Mesothelial cell of epicardium (in vitro differentiated cells): ENCODE measurements at regions not wholly inside any gene's neighbourhood (a gene's known extent, or its start where the extent isn't known, plus 50 kb on each side); places are given as distances from the start of the nearest gene placed in this dataset.

Experiments used
- DNase-seq, 2 experiments: peaks; one replicate each; pipeline ENCODE4 v3.0.0; 2021; ENCODE audit warnings: low spot score in 2 of 2; ENCODE audit not compliant: unreplicated experiment in 2 of 2
- H3K27ac Mint-ChIP-seq: 2 replicates; pipeline ENCODE4 v1.8.0; 2021; ENCODE audit warnings: mixed read lengths
- H3K27me3 Mint-ChIP-seq: 2 replicates; pipeline ENCODE4 v1.8.0; 2021; ENCODE audit warnings: low read depth, mixed read lengths
- H3K36me3 Mint-ChIP-seq: 2 replicates; pipeline ENCODE4 v1.8.0; 2021; ENCODE audit warnings: mixed read lengths
- H3K4me1 Mint-ChIP-seq: 2 replicates; pipeline ENCODE4 v1.8.0; 2021; ENCODE audit warnings: mixed read lengths
- H3K4me3 Mint-ChIP-seq: 2 replicates; pipeline ENCODE4 v1.8.0; 2021; ENCODE audit warnings: mild to moderate bottlenecking, moderate library complexity, mixed read lengths
- H3K9me3 Mint-ChIP-seq: 2 replicates; pipeline ENCODE4 v1.8.0; 2021; ENCODE audit warnings: mixed read lengths
- CTCF ChIP-seq: fragments of 200-600 bp; sonication (generic); IDR thresholded peaks from one replicate; pipeline ENCODE4 v1.5.0; 2021; ENCODE audit warnings: antibody characterized with exemption; ENCODE audit not compliant: unreplicated experiment

- Mint-ChIP-seq H3K9me3 (no peaks in the 10 kb centered on the region), H3K27me3 (no peaks in the 10 kb centered on the region), H3K27ac (no peak overlapping the region), H3K4me3 (no peak overlapping the region), H3K36me3 (no peaks in the 10 kb centered on the region), H3K4me1 (peaks cover 30% of the 10 kb centered on the region)
- no peak for TF ChIP-seq CTCF
- no peak for DNase-seq
Observed at GRCh38 chr6:113672491-113673149, 184.5 kb upstream of the MARCKS start.

GRCh38 chr6:113674075-113674474 lies 183.1 kb upstream of the MARCKS start:
- no peak for TF ChIP-seq CTCF
- DNase-seq: no peak
- H3K4me1 Mint-ChIP-seq: peaks cover 30% of the 10 kb centered on the region
- no peaks in the 10 kb centered on the region for H3K36me3 Mint-ChIP-seq
- H3K9me3 Mint-ChIP-seq: no peaks in the 10 kb centered on the region
- H3K4me3 Mint-ChIP-seq: no peak overlapping the region
- peak overlapping the region; percentile 1 for H3K27ac Mint-ChIP-seq
- no peaks in the 10 kb centered on the region for H3K27me3 Mint-ChIP-seq

GRCh38 chr6:113676057-113676456 lies 181.1 kb upstream of the MARCKS start:
- no peaks in the 10 kb centered on the region for H3K9me3 Mint-ChIP-seq
- peaks cover 28% of the 10 kb centered on the region for H3K4me1 Mint-ChIP-seq
- no peak overlapping the region for H3K27ac Mint-ChIP-seq
- no peaks in the 10 kb centered on the region for H3K36me3 Mint-ChIP-seq
- no peak for DNase-seq
- no peak for TF ChIP-seq CTCF
- no peak overlapping the region for H3K4me3 Mint-ChIP-seq
- H3K27me3 Mint-ChIP-seq: no peaks in the 10 kb centered on the region

GRCh38 chr6:113676968-113677367 lies 180.2 kb upstream of the MARCKS start:
- Mint-ChIP-seq H3K4me1 (peaks cover 20% of the 10 kb centered on the region), H3K27ac (no peak overlapping the region), H3K9me3 (no peaks in the 10 kb centered on the region), H3K36me3 (no peaks in the 10 kb centered on the region), H3K4me3 (no peak overlapping the region), H3K27me3 (no peaks in the 10 kb centered on the region)
- DNase-seq: no peak
- TF ChIP-seq CTCF: no peak

- Mint-ChIP-seq H3K36me3 (no peaks in the 10 kb centered on the region), H3K27ac (no peak overlapping the region), H3K4me3 (no peak overlapping the region), H3K9me3 (no peaks in the 10 kb centered on the region), H3K27me3 (no peaks in the 10 kb centered on the region), H3K4me1 (peaks cover 5% of the 10 kb centered on the region)
- DNase-seq: no peak
- no peak for TF ChIP-seq CTCF
Observed at GRCh38 chr6:113679051-113679450, 178.1 kb upstream of the MARCKS start.

- H3K27me3 Mint-ChIP-seq: no peaks in the 10 kb centered on the region
- no peak for DNase-seq
- H3K36me3 Mint-ChIP-seq: no peaks in the 10 kb centered on the region
- no peak overlapping the region for H3K4me3 Mint-ChIP-seq
- peaks cover 1% of the 10 kb centered on the region for H3K4me1 Mint-ChIP-seq
- no peak overlapping the region for H3K27ac Mint-ChIP-seq
- no peak for TF ChIP-seq CTCF
- no peaks in the 10 kb centered on the region for H3K9me3 Mint-ChIP-seq
Observed at GRCh38 chr6:113680301-113680700, 176.8 kb upstream of the MARCKS start.
